ENCODE measurements at regions not wholly inside any gene's neighbourhood (a gene's known extent, or its start where the extent isn't known, plus 50 kb on each side); places are given as distances from the start of the nearest gene placed in this dataset.

GRCh38 chr17:71337938-71338337 is 782.9 kb upstream of the SOX9 start:
- TF ChIP-seq CTCF (IDR thresholded peaks at IDR 0.05; ENCODE audit: poor library complexity), result no peak
- TF ChIP-seq EZH2 (IDR thresholded peaks at IDR 0.05; ENCODE audit: borderline replicate concordance), result no peak
- no peak for TF ChIP-seq EZH2phosphoT487 (IDR thresholded peaks at IDR 0.05; ENCODE audit: low read depth, severe bottlenecking, unreplicated experiment)

Data from hepatocyte (in vitro differentiated cells).